ENCODE measurements at regions not wholly inside any gene's neighbourhood (a gene's known extent, or its start where the extent isn't known, plus 50 kb on each side); places are given as distances from the start of the nearest gene placed in this dataset.
"Not testable (repeated sequence)": the region's sequence is repeated elsewhere in the genome, so short reads cannot be mapped to it uniquely, and the experiment has no call there.

DNA sequence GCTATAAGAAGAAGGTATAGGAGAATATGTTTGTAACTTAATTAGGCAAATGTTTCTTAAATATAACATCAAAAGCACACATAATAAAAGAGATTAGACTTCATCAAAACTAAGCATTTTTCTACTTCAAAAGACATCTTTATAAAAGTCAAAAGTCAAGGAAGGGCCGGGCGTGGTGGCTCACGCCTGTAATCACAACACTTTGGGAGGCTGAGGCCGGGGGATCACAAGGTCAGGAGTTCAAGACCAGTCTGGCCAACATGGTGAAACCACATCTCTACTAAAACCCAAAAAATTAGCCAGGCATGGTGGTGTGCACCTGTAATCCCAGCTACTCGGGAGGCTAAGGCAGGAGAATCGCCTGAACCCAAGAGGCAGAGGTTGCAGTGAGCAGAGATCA is 951.0 kb upstream of the C9orf72 start:
- DNase-seq = not testable (repeated sequence)

- DNase-seq = no peak
Measured at GRCh38 chr9:28528049-28528448, 954.8 kb upstream of the C9orf72 start.

GRCh38 chr9:28538132-28538531 is 964.9 kb upstream of the C9orf72 start:
- DNase-seq = no peak

- DNase-seq = no peak
Measured at GRCh38 chr9:28539434-28540070, 966.3 kb upstream of the C9orf72 start.

GRCh38 chr9:28542928-28543327 is 969.6 kb upstream of the C9orf72 start:
- DNase-seq = no peak

DNA sequence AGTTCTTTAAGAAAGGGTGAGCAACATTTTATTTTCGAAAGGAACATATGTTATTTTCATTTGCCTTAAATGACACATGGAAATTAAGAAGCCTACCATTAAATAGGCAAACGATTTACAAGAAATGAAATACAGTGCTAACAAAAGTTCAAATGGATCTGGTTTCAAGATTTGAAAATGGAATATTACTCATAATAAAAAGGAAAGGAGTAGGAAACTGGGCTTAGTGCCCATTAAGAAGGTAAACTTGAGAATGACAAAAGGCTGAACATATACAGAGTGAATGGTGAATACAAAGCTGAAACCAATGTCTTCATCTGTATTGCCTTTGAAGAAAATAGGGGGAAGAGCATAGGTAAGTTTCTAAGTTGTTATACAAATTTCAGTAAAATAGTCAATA is 974.2 kb upstream of the C9orf72 start:
- DNase-seq = no peak

DNA sequence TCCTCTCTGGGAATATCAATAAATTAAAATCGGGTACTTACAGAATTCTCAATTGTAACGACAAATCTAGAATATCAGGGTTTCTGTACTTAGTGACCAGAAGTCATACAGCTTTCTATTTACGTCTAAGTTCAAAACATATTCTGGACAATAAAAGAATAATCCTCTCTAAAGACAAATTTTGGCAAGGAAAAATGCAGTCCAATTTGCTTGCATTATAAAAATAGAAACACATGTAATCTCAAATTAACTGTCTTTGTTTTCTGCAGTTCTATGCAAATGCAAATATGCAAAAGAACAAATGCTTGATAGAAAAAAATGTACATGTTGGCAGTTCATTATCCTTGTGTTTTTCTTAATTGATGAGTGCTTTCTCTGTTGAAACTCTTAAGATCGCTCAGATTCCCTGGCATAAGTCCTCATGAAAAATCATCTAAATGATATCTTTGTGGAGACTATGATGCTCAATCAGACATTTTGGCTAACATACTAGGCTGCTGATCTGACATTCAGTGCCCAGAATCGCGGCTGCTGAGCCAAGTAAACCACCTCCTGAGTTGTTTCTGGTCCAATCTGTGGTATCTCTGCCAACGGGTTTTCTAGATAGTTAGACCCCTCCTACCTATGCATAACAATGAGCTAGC is 990.1 kb upstream of the C9orf72 start:
- DNase-seq = no peak

DNA sequence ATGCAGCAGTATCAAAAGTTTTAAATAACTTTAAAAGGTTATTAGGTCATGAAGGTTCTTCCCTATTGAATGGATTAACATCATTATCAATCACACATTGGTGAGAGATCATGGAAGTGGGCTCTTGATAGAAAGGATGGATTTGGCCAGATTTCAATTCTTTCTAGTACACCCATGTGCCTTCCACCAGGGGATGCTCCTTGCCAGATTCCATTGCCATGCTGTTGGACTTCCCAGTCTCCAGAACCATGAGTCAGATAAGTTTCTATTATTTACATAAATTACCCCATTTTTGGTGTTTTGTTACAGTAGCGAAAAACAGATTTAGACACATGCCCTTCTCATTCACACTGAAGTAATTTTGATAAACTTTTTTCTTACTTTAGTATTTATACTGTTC is 1010.6 kb upstream of the C9orf72 start:
- DNase-seq = no peak

- no peak for DNase-seq
Measured at GRCh38 chr9:28584542-28584941, 1011.3 kb upstream of the C9orf72 start.

DNA sequence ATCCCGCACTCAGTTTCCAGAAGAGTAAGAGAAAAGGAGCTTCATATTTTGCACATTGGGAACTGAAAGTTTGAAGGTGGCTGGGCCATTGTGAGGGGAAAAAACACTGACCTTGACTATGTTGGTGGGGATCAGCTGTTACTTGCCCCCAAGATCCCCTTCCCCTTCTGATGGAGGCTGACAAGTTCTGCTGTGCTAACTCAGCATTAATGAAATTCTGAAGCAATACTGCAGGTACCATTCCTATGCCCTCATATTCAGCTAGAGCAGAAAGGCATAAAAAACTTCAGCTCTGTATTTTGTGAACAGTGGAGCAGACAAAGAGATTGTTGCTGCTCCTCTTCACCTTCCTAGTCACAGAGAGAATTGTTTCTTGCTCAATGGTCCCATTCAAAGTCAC is 1013.8 kb upstream of the C9orf72 start:
- DNase-seq = no peak

GRCh38 chr9:28598408-28598807 is 1025.1 kb upstream of the C9orf72 start:
- DNase-seq = no peak

DNA sequence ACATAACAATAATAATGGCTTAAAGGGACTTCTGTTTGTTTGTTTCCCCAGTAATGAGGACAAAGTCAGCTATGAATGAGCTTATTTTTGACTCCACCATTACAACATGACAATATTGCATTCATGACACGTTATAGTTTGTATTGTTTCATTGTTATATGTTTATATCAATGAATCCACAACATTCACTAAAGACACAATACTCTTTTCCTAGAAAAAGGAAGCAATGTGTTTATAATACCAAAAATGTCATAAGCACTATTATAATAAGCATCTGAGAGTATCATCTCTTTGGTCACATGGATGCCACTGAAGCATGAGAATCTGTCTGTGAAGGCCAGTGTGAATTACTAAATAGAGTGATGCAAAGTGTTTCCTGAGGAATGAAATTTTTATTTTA is 1026.9 kb upstream of the C9orf72 start:
- no peak for DNase-seq

GRCh38 chr9:28607843-28608242 is 1034.6 kb upstream of the C9orf72 start:
- DNase-seq = no peak

GRCh38 chr9:28610339-28610738 is 1037.1 kb upstream of the C9orf72 start:
- DNase-seq = no peak

GRCh38 chr9:28616310-28616709 is 1043.0 kb upstream of the C9orf72 start:
- DNase-seq = no peak

GRCh38 chr9:28620011-28620410 is 1046.7 kb upstream of the C9orf72 start:
- DNase-seq = no peak

GRCh38 chr9:28620661-28621060 is 1047.4 kb upstream of the C9orf72 start:
- DNase-seq = no peak

- DNase-seq = no peak
Measured at GRCh38 chr9:28624771-28625170, 1051.5 kb upstream of the C9orf72 start.

DNA sequence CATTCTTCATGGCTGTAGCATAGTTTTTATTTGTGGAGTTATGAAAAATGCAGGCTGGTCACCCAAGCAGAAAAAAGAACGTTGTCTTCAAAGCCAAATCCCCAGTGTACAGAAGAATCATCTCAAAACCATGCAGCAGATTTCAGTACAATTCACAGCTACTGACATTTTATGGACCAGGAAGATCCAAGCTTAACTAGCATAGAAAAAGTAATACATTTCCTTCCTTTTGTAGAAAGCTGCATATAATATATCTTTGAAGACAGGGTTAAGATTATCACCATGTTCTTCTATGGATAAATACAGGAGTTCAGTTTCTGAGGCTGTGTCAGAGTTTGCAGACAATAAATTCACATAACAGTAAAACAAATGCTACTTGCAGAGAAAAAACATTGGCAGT is 1054.8 kb upstream of the C9orf72 start:
- DNase-seq = no peak

DNA sequence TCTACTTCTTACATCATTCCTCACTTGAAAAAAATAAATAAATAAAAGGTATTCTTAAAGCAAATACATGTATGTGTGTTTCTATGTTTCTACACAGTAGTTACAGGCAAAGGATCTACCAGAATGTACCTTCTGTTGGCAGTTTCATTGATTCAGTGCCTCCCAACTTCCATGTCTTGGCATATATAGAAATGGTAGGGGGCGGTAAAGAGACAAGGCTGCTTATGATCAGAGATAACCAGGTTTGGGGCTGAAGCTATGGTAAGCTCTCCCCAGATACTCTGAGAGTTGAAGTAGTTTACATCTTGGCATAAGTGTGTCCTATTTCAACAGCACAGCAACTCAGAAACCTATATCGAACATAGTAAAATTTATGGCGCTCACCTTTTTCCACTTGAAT is 1075.4 kb upstream of the C9orf72 start:
- DNase-seq = no peak

DNA sequence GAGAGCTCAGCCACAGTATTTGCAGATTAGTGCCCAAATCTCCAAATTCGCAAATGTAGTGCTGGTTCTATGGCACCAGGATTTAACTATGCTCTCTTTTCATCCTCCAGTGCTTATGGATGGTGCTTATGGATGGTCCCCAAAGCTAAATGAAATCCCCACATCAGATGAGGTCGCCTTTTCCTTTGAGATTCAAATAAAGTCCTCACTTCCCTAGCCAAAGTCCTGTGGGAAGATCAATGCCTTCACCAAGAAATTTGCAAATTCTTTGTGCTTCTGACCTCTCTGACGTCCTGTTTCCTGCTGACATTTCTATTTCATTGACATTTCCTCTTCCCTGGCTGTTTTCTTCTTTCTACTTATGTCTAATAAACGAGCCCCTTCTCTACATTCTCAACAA is 1077.0 kb upstream of the C9orf72 start:
- no peak for DNase-seq

- no peak for DNase-seq
Measured at GRCh38 chr9:28651050-28651722, 1077.9 kb upstream of the C9orf72 start.

DNA sequence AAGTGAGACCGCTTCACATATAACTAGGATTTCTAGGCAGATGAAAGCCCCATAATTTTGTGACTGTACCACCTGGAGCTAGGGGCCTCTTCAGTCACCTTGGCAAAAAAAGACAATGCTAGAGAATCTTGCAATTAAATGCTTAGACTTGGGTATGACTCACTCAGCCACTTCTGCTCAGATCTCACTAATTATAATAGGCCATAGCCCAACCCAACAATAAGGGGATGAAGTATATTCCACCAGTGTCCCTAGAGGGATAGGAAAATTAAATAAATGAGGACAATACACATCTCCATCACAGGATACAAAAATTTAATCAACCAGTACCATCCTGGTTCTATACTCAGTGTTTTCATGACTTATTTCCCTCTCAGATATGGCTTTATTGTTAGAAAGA is 1079.9 kb upstream of the C9orf72 start:
- no peak for DNase-seq

- no peak for DNase-seq
Measured at GRCh38 chr9:28656727-28657126, 1083.4 kb upstream of the C9orf72 start.

- DNase-seq = no peak
Measured at GRCh38 chr9:28661853-28662252, 1088.6 kb upstream of the C9orf72 start.

All from NCI-H2107 (cell line).